ENCODE measurements at regions not wholly inside any gene's neighbourhood (a gene's known extent, or its start where the extent isn't known, plus 50 kb on each side); places are given as distances from the start of the nearest gene placed in this dataset.
"Not testable (repeated sequence)": the region's sequence is repeated elsewhere in the genome, so short reads cannot be mapped to it uniquely, and the experiment has no call there.

- Histone ChIP-seq H3K9me3 (ENCODE audit: control extremely low read depth in 1 of 5, control insufficient read depth in 4 of 5, insufficient read depth in 2 of 5, low read depth in 1 of 5, low read length in 4 of 5) (no peaks in the 10 kb centered on the region), H3K4me3 (ENCODE audit: control insufficient read depth in 1 of 7, extremely low read depth in 1 of 7, insufficient read depth in 4 of 7, low read depth in 2 of 7, low read length in 6 of 7) (no peak overlapping the region), H3K27ac (ENCODE audit: insufficient read depth in 1 of 2, low read depth in 1 of 2, low read length in 2 of 2, poor library complexity in 1 of 2, severe bottlenecking in 2 of 2) (no peak overlapping the region), H3K4me1 (ENCODE audit: control extremely low read depth in 1 of 4, control insufficient read depth in 4 of 4, insufficient read depth in 4 of 4, low read length in 3 of 4) (no peaks in the 10 kb centered on the region), H3K27me3 (replicated peaks in 2 of 5; ENCODE audit: control insufficient read depth in 4 of 5, insufficient read depth in 5 of 5, low read length in 4 of 5) (no peaks in the 10 kb centered on the region), H3K36me3 (ENCODE audit: control insufficient read depth in 4 of 4, insufficient read depth in 4 of 4, low read length in 3 of 4) (no peaks in the 10 kb centered on the region)
- DNase-seq: no peak
- ChIA-PET CTCF (no interaction called here), POLR2A (no interaction called here)
- 96% methylated on average over 13 of the region's 15 CpGs for WGBS (ENCODE audit: insufficient coverage)
Observed at GRCh38 chr22:17303441-17303839, 65.8 kb upstream of the CECR2 start.

DNA sequence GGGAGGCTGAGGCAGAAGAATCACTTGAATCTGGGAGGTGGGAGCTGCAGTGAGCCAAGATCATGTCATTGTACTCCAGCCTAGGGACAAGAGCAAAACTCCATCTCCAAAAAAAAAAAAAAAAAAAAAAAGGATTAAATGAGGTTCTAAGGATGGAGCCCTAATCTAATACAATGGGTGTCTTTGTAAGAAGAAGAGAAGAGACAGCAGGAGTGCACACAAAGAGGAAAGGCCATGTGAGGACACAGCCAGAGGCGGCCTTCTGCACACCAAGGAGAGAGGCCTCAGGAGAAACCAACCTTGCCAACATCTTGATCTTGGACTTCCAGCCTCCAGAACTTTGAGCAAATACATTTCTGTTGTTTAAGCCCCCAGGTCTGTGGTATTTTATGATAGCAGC, 66.6 kb upstream of the CECR2 start:
- 100% methylated on average over 1 of the region's 1 CpG for WGBS (ENCODE audit: insufficient coverage)
- CTCF ChIA-PET: no interaction called here
- peaks cover 0 to 1% (median 0%) of the 10 kb centered on the region in 5 experiments for H3K9me3 ChIP-seq (ENCODE audit: control extremely low read depth in 1 of 5, control insufficient read depth in 4 of 5, insufficient read depth in 2 of 5, low read depth in 1 of 5, low read length in 4 of 5)
- no peak overlapping the region for H3K4me3 ChIP-seq (ENCODE audit: control insufficient read depth in 1 of 7, extremely low read depth in 1 of 7, insufficient read depth in 4 of 7, low read depth in 2 of 7, low read length in 6 of 7)
- H3K4me1 ChIP-seq (ENCODE audit: control extremely low read depth in 1 of 4, control insufficient read depth in 4 of 4, insufficient read depth in 4 of 4, low read length in 3 of 4): no peaks in the 10 kb centered on the region
- no peaks in the 10 kb centered on the region for H3K36me3 ChIP-seq (ENCODE audit: control insufficient read depth in 4 of 4, insufficient read depth in 4 of 4, low read length in 3 of 4)
- no peak overlapping the region for H3K27ac ChIP-seq (ENCODE audit: insufficient read depth in 1 of 2, low read depth in 1 of 2, low read length in 2 of 2, poor library complexity in 1 of 2, severe bottlenecking in 2 of 2)
- DNase-seq: no peak
- H3K27me3 ChIP-seq (replicated peaks in 2 of 5; ENCODE audit: control insufficient read depth in 4 of 5, insufficient read depth in 5 of 5, low read length in 4 of 5): no peaks in the 10 kb centered on the region
- POLR2A ChIA-PET: no interaction called here

DNA sequence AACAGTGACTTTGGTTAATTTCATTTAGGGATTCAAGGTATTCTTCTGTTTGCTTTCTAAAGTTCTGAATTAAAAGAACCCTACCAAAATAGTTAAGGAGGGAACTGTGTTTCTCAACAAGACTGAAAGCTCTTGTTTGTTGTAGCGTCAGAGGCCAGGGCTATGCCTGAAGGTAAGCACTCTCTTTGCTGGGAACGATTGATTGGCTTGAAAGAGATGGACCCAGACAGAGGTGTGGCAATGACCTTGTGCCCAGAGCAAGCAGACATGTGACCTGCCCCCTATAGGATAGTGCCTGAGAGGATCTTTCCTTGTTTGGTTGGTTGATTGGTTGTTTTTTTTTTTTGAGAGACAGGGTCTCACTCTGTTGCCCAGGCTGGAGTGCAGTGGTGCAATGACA, 68.3 kb upstream of the CECR2 start:
- Histone ChIP-seq H3K27me3 (replicated peaks in 2 of 5; ENCODE audit: control insufficient read depth in 4 of 5, insufficient read depth in 5 of 5, low read length in 4 of 5) (no peaks in the 10 kb centered on the region), H3K4me1 (ENCODE audit: control extremely low read depth in 1 of 4, control insufficient read depth in 4 of 4, insufficient read depth in 4 of 4, low read length in 3 of 4) (no peaks in the 10 kb centered on the region), H3K36me3 (ENCODE audit: control insufficient read depth in 4 of 4, insufficient read depth in 4 of 4, low read length in 3 of 4) (no peaks in the 10 kb centered on the region), H3K4me3 (ENCODE audit: control insufficient read depth in 1 of 7, extremely low read depth in 1 of 7, insufficient read depth in 4 of 7, low read depth in 2 of 7, low read length in 6 of 7) (no peak overlapping the region), H3K27ac (ENCODE audit: insufficient read depth in 1 of 2, low read depth in 1 of 2, low read length in 2 of 2, poor library complexity in 1 of 2, severe bottlenecking in 2 of 2) (no peak overlapping the region), H3K9me3 (ENCODE audit: control extremely low read depth in 1 of 5, control insufficient read depth in 4 of 5, insufficient read depth in 2 of 5, low read depth in 1 of 5, low read length in 4 of 5) (peaks cover 0 to 1% (median 0%) of the 10 kb centered on the region in 5 experiments)
- no peak for DNase-seq
- WGBS (ENCODE audit: insufficient coverage): 100% methylated on average over 1 of the region's 2 CpGs
- POLR2A ChIA-PET: no interaction called here
- CTCF ChIA-PET: no interaction called here

DNA sequence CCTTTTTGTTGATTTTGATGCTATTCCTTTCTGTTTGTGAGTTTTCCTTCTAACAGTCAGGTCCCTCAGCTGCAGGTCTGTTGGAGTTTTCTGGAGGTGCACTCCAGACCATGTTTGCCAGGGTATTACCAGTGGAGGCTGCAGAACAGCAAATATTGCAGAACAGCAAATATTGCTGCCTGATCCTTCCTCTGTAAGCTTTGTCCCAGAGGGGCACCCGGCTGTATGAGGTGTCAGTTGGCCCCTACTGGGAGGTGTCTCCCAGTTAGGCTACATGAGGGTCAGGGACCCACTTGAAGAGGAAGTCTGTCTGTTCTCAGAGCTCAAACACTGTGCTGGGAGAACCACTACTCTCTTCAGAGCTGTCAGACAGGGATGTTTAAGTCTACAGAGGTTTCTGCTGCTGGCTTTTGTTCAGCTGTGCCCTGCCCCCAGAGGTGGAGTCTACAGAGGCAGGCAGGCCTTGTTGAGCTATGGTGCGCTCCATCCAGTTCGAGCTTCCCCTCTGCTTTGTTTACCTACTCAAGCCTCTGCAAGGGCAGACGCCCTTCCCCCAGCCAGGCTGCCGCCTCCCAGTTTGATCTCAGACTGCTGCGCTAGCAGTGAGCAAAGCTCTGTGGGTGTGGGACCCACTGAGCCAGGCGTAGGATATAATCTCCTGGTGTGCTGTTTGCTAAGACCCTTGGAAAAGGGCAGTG, 70.3 kb upstream of the CECR2 start:
- H3K9me3 ChIP-seq (ENCODE audit: control extremely low read depth in 1 of 5, control insufficient read depth in 4 of 5, insufficient read depth in 2 of 5, low read depth in 1 of 5, low read length in 4 of 5); H3K27ac ChIP-seq (ENCODE audit: insufficient read depth in 1 of 2, low read depth in 1 of 2, low read length in 2 of 2, poor library complexity in 1 of 2, severe bottlenecking in 2 of 2); H3K36me3 ChIP-seq (ENCODE audit: control insufficient read depth in 4 of 4, insufficient read depth in 4 of 4, low read length in 3 of 4); H3K27me3 ChIP-seq (replicated peaks in 2 of 5; ENCODE audit: control insufficient read depth in 4 of 5, insufficient read depth in 5 of 5, low read length in 4 of 5); H3K4me1 ChIP-seq (ENCODE audit: control extremely low read depth in 1 of 4, control insufficient read depth in 4 of 4, insufficient read depth in 4 of 4, low read length in 3 of 4); H3K4me3 ChIP-seq (ENCODE audit: control insufficient read depth in 1 of 7, extremely low read depth in 1 of 7, insufficient read depth in 4 of 7, low read depth in 2 of 7, low read length in 6 of 7); POLR2A ChIA-PET; DNase-seq: not testable (repeated sequence)
- 99% methylated on average over 7 of the region's 7 CpGs for WGBS (ENCODE audit: insufficient coverage)
- CTCF ChIA-PET: interaction anchor here (1.0 to 1.3 kb wide), 2 partner anchors 70 to 125 kb away, joined by 3 read pairs; partner anchors contain the start of gene CECR2

DNA sequence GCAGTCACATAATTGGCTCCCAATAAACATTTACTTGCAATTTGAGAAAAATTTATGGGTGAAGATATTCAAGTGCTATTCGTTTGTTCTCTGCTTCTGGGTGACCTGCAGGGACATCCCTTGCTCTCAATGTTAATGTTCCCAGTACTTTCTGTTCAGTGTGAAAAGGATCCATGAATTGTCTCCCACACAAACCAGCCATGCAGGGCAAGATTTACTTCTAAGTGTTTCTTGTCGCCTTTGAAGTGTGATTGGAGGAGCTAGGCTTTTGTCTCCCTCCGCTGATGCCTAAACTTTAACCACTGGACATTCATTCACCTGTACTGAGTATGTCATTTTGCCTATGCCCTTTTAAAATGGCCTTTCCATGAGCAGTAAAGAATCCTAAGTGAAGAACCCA, 66.4 kb upstream of the ADA2 start:
- peaks cover 0 to 18% (median 7%) of the 10 kb centered on the region in 5 experiments for H3K27me3 ChIP-seq (replicated peaks in 2 of 5; ENCODE audit: control insufficient read depth in 4 of 5, insufficient read depth in 5 of 5, low read length in 4 of 5)
- no peaks in the 10 kb centered on the region for H3K36me3 ChIP-seq (ENCODE audit: control insufficient read depth in 4 of 4, insufficient read depth in 4 of 4, low read length in 3 of 4)
- POLR2A ChIA-PET: no interaction called here
- no peak overlapping the region for H3K4me3 ChIP-seq (ENCODE audit: control insufficient read depth in 1 of 7, extremely low read depth in 1 of 7, insufficient read depth in 4 of 7, low read depth in 2 of 7, low read length in 6 of 7)
- H3K4me1 ChIP-seq (ENCODE audit: control extremely low read depth in 1 of 4, control insufficient read depth in 4 of 4, insufficient read depth in 4 of 4, low read length in 3 of 4): peaks cover 0 to 19% (median 12%) of the 10 kb centered on the region in 4 experiments
- 94% methylated on average over 3 of the region's 3 CpGs for WGBS (ENCODE audit: insufficient coverage)
- no peaks in the 10 kb centered on the region for H3K9me3 ChIP-seq (ENCODE audit: control extremely low read depth in 1 of 5, control insufficient read depth in 4 of 5, insufficient read depth in 2 of 5, low read depth in 1 of 5, low read length in 4 of 5)
- no peak for DNase-seq
- no peak overlapping the region for H3K27ac ChIP-seq (ENCODE audit: insufficient read depth in 1 of 2, low read depth in 1 of 2, low read length in 2 of 2, poor library complexity in 1 of 2, severe bottlenecking in 2 of 2)
- CTCF ChIA-PET: interaction anchor here (1.1 kb wide), 2 partner anchors 38 to 112 kb away, joined by 3 read pairs; no protein-coding TSS in a partner anchor

DNA sequence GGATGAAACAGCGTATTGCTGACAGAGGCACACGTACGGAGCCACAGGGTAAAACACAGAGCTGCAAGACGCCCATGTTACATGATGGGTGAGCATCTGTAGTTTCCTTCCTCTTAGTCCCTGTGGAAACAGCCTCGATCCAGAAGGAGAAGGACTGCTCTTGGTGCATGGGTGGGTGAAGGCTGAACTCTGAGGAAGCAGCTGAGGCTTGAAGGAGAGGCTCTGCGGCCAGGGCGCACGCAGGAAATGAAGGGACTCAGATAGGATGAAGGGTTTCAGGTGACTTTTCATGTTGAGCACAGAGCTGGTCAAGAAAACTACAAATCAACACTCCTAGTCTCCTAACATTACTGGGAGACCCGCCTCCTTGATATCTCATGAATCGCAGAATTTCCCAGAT, 65.7 kb upstream of the ADA2 start:
- 29% methylated on average over 8 of the region's 10 CpGs for WGBS (ENCODE audit: insufficient coverage)
- Histone ChIP-seq H3K27me3 (replicated peaks in 2 of 5; ENCODE audit: control insufficient read depth in 4 of 5, insufficient read depth in 5 of 5, low read length in 4 of 5) (peaks cover 0 to 18% (median 7%) of the 10 kb centered on the region in 5 experiments), H3K4me3 (ENCODE audit: control insufficient read depth in 1 of 7, extremely low read depth in 1 of 7, insufficient read depth in 4 of 7, low read depth in 2 of 7, low read length in 6 of 7) (peak overlapping the region in 1 of 7 experiments; percentile 25), H3K27ac (ENCODE audit: insufficient read depth in 1 of 2, low read depth in 1 of 2, low read length in 2 of 2, poor library complexity in 1 of 2, severe bottlenecking in 2 of 2) (no peak overlapping the region), H3K9me3 (ENCODE audit: control extremely low read depth in 1 of 5, control insufficient read depth in 4 of 5, insufficient read depth in 2 of 5, low read depth in 1 of 5, low read length in 4 of 5) (no peaks in the 10 kb centered on the region), H3K36me3 (ENCODE audit: control insufficient read depth in 4 of 4, insufficient read depth in 4 of 4, low read length in 3 of 4) (no peaks in the 10 kb centered on the region), H3K4me1 (ENCODE audit: control extremely low read depth in 1 of 4, control insufficient read depth in 4 of 4, insufficient read depth in 4 of 4, low read length in 3 of 4) (peaks cover 0 to 20% (median 12%) of the 10 kb centered on the region in 4 experiments)
- ChIA-PET CTCF (interaction anchor here (1.1 kb wide), 1 partner anchor 37 kb away, joined by 3 read pairs; no protein-coding TSS in a partner anchor), POLR2A (no interaction called here)
- DNase-seq: peak in 2 of 3 donors; percentile 14 to 37

DNA sequence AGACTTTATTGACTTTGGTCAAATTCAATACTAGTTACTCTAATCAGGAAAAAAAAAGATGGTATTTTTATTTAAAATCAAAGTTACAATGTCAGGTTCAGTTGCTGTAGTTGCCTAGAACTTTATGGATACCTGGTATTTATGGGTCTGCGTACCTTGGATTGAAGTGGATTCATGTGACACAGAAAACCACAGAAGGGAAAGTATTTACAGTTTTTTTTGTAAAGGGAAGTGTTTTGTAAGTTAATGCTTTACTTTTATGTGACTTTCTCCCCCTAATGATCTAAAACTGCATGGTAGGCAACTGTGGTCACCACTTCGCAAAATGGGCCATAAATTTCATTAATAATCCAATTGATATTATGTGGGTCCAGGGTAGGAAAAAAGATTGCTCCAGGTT, 65.2 kb upstream of the ADA2 start:
- H3K36me3 ChIP-seq (ENCODE audit: control insufficient read depth in 4 of 4, insufficient read depth in 4 of 4, low read length in 3 of 4): no peaks in the 10 kb centered on the region
- H3K27me3 ChIP-seq (replicated peaks in 2 of 5; ENCODE audit: control insufficient read depth in 4 of 5, insufficient read depth in 5 of 5, low read length in 4 of 5): peaks cover 0 to 18% (median 7%) of the 10 kb centered on the region in 5 experiments
- 0% methylated on average over 1 of the region's 2 CpGs for WGBS (ENCODE audit: insufficient coverage)
- POLR2A ChIA-PET: no interaction called here
- H3K27ac ChIP-seq (ENCODE audit: insufficient read depth in 1 of 2, low read depth in 1 of 2, low read length in 2 of 2, poor library complexity in 1 of 2, severe bottlenecking in 2 of 2): no peak overlapping the region
- CTCF ChIA-PET: interaction anchor here (1.1 kb wide), 1 partner anchor 37 kb away, joined by 3 read pairs; no protein-coding TSS in a partner anchor
- peak in 2 of 3 donors; percentile 18 to 37 for DNase-seq
- H3K4me3 ChIP-seq (ENCODE audit: control insufficient read depth in 1 of 7, extremely low read depth in 1 of 7, insufficient read depth in 4 of 7, low read depth in 2 of 7, low read length in 6 of 7): peak overlapping the region in 1 of 7 experiments; percentile 25
- H3K9me3 ChIP-seq (ENCODE audit: control extremely low read depth in 1 of 5, control insufficient read depth in 4 of 5, insufficient read depth in 2 of 5, low read depth in 1 of 5, low read length in 4 of 5): no peaks in the 10 kb centered on the region
- peaks cover 0 to 20% (median 12%) of the 10 kb centered on the region in 4 experiments for H3K4me1 ChIP-seq (ENCODE audit: control extremely low read depth in 1 of 4, control insufficient read depth in 4 of 4, insufficient read depth in 4 of 4, low read length in 3 of 4)

Measured in common myeloid progenitor, CD34-positive (primary cell).